ENCODE measurements at regions not wholly inside any gene's neighbourhood (a gene's known extent, or its start where the extent isn't known, plus 50 kb on each side); places are given as distances from the start of the nearest gene placed in this dataset.
"Not testable (repeated sequence)": the region's sequence is repeated elsewhere in the genome, so short reads cannot be mapped to it uniquely, and the experiment has no call there.

DNA sequence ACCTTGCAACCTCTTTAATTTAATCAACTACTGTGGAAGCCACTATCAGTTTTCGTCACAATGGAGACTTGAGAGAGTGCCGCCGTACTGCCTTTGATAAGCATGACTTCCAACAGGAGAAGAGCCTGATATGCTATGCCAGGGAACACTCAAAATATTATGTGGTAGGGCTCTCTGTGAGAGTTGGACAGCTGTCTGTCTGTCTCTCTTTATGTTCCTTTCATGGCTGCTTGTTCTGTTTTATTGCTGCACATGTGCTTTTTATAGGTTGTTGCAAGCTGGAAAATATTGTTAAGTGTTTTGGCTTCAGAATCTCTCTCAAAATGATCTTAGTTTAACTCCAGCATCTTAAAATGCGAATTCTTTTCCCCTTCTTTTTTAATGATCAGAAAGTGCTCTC, 249.4 kb upstream of the RARB start:
- Histone ChIP-seq H3K27ac (no peak overlapping the region), H3K9me3 (no peaks in the 10 kb centered on the region), H3K4me3 (no peak overlapping the region), H3K27me3 (no peaks in the 10 kb centered on the region), H3K4me1 (no peaks in the 10 kb centered on the region), H3K36me3 (no peaks in the 10 kb centered on the region)
- no peak for DNase-seq
- TF ChIP-seq, protein P1, sequence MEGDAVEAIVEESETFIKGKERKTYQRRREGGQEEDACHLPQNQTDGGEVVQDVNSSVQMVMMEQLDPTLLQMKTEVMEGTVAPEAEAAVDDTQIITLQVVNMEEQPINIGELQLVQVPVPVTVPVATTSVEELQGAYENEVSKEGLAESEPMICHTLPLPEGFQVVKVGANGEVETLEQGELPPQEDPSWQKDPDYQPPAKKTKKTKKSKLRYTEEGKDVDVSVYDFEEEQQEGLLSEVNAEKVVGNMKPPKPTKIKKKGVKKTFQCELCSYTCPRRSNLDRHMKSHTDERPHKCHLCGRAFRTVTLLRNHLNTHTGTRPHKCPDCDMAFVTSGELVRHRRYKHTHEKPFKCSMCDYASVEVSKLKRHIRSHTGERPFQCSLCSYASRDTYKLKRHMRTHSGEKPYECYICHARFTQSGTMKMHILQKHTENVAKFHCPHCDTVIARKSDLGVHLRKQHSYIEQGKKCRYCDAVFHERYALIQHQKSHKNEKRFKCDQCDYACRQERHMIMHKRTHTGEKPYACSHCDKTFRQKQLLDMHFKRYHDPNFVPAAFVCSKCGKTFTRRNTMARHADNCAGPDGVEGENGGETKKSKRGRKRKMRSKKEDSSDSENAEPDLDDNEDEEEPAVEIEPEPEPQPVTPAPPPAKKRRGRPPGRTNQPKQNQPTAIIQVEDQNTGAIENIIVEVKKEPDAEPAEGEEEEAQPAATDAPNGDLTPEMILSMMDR (IDR thresholded peaks at IDR 0.05) = no peak
- ATAC-seq = no peak
- intact Hi-C loops (cut with DNase I) = no loop called here

DNA sequence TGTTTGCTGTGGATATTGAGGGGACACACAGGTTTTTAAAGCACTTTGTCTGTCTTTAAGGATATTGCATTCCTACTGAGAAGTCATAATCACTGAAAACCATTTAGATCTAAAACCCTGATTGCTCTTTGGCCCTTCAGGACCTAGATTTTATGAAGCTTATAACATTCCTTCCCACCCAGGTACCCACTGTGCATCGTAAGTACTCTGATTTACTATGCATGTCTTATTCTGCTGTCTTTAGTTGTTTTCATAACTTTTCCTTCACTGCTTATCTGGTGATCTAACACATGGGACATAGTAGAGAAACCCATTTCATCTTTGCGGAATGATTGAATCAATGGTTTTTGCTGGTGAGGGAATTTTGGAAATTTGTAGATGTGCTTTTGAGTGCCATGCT, 247.0 kb upstream of the RARB start:
- Histone ChIP-seq H3K36me3 (no peaks in the 10 kb centered on the region), H3K9me3 (no peaks in the 10 kb centered on the region), H3K27me3 (no peaks in the 10 kb centered on the region), H3K4me1 (no peaks in the 10 kb centered on the region), H3K27ac (no peak overlapping the region), H3K4me3 (no peak overlapping the region)
- TF ChIP-seq, protein P1 (IDR thresholded peaks at IDR 0.05) = no peak
- no peak for ATAC-seq
- no peak for DNase-seq
- intact Hi-C loops (cut with DNase I) = no loop called here

DNA sequence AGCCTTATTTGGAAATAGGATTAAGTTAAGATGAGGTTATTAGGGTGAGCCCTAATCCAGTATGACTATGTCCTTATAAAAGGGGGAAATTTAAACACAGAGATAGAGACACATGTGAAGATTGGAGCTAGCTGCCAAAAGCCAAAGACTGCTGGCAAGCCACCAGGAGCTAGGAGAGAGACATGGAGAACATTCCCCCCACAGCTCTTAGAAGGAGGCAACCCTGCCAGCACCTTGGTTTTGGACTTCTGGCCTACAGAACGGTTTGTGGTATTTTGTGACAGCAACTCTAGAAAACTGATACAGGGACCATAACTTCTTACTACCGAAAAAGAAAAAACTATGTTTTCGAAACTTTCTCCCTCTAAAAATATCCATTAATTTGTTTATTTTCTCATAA, 245.3 kb upstream of the RARB start:
- intact Hi-C loops (cut with DNase I) = no loop called here
- ATAC-seq = no peak

DNA sequence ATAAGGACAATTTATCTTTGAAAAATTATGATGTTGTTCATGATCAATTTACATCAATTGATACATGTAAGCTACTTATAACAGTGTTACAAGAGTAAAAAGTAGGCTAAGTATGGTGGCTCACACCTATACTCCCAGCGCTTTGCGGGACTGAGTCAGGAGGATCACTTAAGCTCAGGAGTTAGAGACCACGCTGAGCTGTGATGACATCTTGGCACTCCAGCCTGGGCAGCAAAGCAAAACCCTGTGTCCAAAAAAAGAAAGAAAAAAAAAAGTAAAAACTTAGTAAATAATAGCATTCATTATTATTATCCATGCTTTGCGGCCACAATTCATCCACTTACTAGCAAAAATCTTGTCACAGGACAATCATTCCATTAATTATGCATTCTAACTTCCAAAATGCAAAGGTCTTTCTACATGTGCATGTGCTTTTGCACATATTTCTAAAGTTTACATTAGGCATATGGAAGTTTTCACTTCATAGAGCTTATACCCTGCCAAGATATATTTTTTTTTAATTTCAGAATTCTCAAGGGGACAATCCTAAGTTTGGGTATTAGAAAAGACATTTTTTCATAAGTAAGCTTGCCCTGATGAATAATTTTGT, 243.3 kb upstream of the RARB start:
- Histone ChIP-seq H3K36me3 (no peaks in the 10 kb centered on the region), H3K27me3 (no peaks in the 10 kb centered on the region), H3K9me3 (no peaks in the 10 kb centered on the region), H3K4me3 (no peak overlapping the region), H3K27ac (no peak overlapping the region), H3K4me1 (no peaks in the 10 kb centered on the region)
- intact Hi-C loops (cut with DNase I) = no loop called here
- DNase-seq (no peak), ATAC-seq (no peak)
- TF ChIP-seq, protein P1 (IDR thresholded peaks at IDR 0.05) = no peak

More for the DNA sequence above, 245.3 kb upstream of the RARB start:
- H3K4me3 ChIP-seq = no peak overlapping the region
- H3K27ac ChIP-seq = no peak overlapping the region
- H3K9me3 ChIP-seq = no peaks in the 10 kb centered on the region
- TF ChIP-seq, protein P1 (IDR thresholded peaks at IDR 0.05) = no peak
- H3K4me1 ChIP-seq = no peaks in the 10 kb centered on the region
- DNase-seq = no peak
- no peaks in the 10 kb centered on the region for H3K36me3 ChIP-seq
- no peaks in the 10 kb centered on the region for H3K27me3 ChIP-seq

DNA sequence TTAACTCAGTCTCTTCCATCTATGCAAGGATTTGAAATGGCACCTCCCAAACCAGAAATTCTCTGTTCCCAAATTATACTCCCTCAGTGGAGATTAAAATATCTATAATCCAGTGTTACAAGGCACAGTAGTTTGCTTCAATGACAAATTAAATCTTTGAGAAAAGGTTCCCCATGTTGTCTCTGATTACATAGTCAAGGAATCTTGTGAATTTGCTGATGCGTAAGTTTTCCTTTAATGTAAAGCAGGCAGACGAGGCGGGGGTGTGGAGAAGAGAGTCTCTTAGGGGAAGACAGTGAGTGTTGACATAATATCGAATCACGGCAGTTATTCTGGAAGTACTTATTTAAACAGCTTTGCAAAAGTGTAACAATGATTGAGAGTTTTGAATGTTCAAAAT, 236.4 kb upstream of the RARB start:
- TF ChIP-seq, protein P1 (IDR thresholded peaks at IDR 0.05) = no peak
- Histone ChIP-seq H3K4me1 (no peaks in the 10 kb centered on the region), H3K36me3 (no peaks in the 10 kb centered on the region), H3K27me3 (no peaks in the 10 kb centered on the region), H3K9me3 (no peaks in the 10 kb centered on the region), H3K4me3 (no peak overlapping the region), H3K27ac (no peak overlapping the region)
- no peak for ATAC-seq
- intact Hi-C loops (cut with DNase I) = no loop called here
- DNase-seq = no peak

- H3K27ac ChIP-seq; H3K4me1 ChIP-seq; H3K27me3 ChIP-seq; ATAC-seq; DNase-seq; intact Hi-C loops (cut with DNase I); H3K9me3 ChIP-seq; H3K4me3 ChIP-seq; H3K36me3 ChIP-seq: not testable (repeated sequence)
These were observed 228.5 kb upstream of the RARB start for GRCh38 chr3:25199567-25199966.
